HT-29 (cell line): ENCODE measurements at regions not wholly inside any gene's neighbourhood (a gene's known extent, or its start where the extent isn't known, plus 50 kb on each side); places are given as distances from the start of the nearest gene placed in this dataset.
A peak's percentile ranks its signal among the peaks of the same experiment; 100 is the strongest.

ENCODE experiments used
- DNase-seq: peaks from one replicate; pipeline ENCODE4 v3.0.0-alpha.2; 2015; ENCODE audit warnings: low spot score

GRCh38 chr2:147083664-147084063 is 761.2 kb upstream of the ACVR2A start:
- no peak for DNase-seq

DNA sequence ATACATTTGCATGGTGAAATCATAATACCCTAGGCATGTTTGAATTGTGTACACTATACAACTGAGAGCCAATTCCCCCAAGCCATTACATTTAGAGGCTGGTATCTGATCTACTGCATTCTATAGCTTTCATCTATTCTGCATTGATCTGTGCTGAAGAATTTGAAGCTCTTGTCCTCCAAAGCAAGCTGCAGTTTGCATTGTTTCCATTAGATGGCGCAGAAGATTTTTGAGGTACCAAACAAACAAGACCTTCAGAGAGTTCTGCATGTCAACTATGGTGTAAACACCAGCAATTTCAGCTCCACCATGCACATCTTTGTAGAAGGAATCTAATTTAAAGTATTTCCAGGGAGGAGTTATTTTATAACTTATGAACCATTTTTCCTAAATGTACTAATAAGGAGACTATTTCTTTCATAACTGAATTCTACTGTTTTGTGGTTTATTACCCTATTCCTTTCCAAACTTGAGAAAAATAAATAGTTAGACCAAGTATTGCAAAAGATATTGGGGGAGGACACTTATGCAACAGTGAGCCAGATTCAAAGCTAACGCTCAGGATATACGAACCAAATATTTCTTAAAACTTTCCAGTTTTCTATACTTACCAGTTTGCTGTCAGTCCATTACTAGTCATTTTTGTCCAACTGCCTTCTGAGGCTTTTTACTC is 761.8 kb upstream of the ACVR2A start:
- DNase-seq = peak; percentile 82

DNA sequence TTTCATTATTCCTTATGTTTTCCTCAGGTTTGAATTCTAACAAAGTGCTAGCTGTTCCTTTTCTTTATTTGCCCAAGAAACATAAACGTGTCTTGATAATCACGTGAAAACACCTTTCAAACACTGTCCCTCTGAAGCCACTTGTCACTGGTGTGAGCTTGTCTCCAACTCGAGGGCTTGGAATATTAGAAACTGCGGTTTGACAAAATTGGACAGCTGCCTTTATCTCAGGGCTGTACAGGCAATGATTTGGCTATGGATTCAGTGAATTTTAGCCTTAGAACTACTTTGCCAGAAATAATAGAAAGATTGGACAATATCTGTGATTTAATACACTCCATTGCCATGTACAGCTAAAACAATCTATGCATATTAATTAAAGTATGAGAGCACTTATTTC is 763.0 kb upstream of the ACVR2A start:
- DNase-seq = no peak

- no peak for DNase-seq
These were observed 768.2 kb upstream of the ACVR2A start for GRCh38 chr2:147076634-147077033.

DNA sequence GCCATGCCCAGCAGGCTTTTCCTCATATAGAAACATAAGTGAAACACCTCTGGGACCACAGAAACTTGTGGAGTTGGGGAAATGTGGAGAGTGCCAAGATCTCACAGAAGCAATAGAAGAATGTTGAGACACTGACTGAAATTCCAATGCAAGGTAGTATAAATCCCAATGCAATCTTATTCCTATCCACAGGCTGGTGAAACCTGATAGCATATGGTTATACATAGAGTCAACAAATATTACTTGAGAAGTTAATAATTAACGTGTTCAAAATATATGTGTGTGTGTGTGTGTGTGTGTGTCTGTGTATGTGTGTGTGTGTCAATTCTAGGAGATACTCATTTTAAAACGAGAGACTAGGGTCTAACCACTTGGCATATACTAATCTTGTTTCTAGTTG is 776.8 kb upstream of the ACVR2A start:
- peak; percentile 25 for DNase-seq

- DNase-seq = no peak
These were observed 777.7 kb upstream of the ACVR2A start for GRCh38 chr2:147067136-147067535.

GRCh38 chr2:147062073-147062472 is 782.8 kb upstream of the ACVR2A start:
- no peak for DNase-seq

GRCh38 chr2:147061269-147061668 is 783.6 kb upstream of the ACVR2A start:
- no peak for DNase-seq

- DNase-seq = no peak
These were observed 786.8 kb upstream of the ACVR2A start for GRCh38 chr2:147057892-147058490.

- no peak for DNase-seq
These were observed 793.0 kb upstream of the ACVR2A start for GRCh38 chr2:147051814-147052213.

- DNase-seq = no peak
These were observed 793.6 kb upstream of the ACVR2A start for GRCh38 chr2:147051248-147051647.

- no peak for DNase-seq
These were observed 794.9 kb upstream of the ACVR2A start for GRCh38 chr2:147049957-147050356.

- DNase-seq = no peak
These were observed 798.4 kb upstream of the ACVR2A start for GRCh38 chr2:147046473-147046872.

DNA sequence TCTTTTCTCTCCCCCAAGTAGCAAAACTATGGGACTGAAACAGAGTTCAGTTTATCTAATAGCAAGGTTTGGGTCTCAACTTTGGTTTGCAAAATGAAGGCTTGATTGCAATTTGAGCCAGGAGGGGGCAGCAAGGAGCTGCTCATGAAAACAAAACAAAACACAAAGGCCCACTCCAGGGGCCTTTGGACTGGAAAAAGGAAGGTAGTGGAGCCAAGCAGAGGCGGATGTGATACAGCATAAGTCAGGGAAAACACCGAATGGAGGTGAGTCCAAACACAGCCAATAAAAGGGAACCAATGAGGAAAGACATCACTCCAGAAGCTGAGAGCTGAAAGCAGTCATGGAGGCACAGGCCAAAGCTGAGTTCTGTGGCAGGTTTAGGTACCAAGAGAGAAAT is 799.7 kb upstream of the ACVR2A start:
- peak; percentile 52 for DNase-seq

GRCh38 chr2:147041121-147041494 is 803.7 kb upstream of the ACVR2A start:
- DNase-seq = no peak

DNA sequence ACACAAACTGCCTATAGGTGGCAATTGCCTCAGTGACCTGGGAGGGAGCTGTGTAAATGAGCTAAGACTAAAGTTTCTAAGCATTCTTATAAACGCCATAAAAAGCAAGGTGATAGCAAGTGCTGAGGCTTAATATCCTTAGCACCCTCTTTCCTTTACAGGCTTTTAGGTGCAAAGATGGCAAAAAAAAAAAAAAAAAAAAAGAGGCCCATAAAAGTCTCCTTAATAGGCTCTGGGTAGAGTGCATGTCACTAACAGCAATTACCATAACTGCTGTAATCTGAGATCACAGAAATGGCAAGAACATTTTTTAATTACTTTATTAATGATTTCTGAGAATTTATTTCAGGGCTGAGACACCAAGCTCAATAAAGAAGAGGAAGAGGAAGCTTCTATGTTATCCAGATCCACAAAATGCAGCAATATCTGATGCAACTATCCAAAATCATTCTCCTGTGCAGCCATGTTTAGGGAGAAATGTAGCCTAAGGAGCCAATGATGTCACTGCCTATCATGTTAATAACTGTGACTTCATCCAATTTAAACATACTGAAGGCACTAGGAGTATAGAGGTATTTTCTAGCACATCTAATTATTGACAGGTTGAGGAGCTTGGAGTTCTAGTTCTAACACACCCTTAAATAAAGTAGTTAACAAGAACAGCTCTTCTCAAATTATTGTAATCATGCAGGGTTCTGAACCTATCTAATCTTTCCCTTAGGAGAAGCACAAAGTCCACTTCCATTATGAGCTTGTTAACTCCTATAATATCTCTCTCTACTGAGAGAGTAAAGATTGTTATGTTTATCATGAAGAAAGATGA is 804.3 kb upstream of the ACVR2A start:
- peak; percentile 53 for DNase-seq

- DNase-seq = no peak
These were observed 807.8 kb upstream of the ACVR2A start for GRCh38 chr2:147037048-147037447.

- DNase-seq = peak; percentile 48
These were observed 811.8 kb upstream of the ACVR2A start for GRCh38 chr2:147033044-147033443.

DNA sequence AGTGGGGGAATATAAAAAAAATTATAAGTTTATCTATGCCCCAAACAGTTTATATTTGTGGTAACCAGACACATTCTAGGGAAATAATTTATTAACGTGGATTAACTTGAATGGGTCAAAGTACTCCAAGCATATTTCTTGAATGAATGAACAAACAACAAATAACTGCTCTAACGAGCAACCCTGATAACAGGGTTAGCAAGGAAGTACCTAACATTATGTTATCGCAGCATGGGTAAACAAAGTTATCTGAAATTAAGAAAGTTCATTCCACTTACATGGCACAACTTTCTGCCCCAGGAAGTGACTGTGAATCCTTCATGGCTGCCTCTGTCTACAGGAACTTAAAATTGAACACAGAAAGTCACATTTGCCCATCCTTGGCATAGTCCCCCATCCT is 812.9 kb upstream of the ACVR2A start:
- no peak for DNase-seq

GRCh38 chr2:147030966-147031720 is 813.7 kb upstream of the ACVR2A start:
- DNase-seq = peak; percentile 75

- DNase-seq = no peak
These were observed 817.4 kb upstream of the ACVR2A start for GRCh38 chr2:147027436-147027835.

GRCh38 chr2:147026664-147027295 is 818.0 kb upstream of the ACVR2A start:
- no peak for DNase-seq
